Uterus (tissue), 2 donors: ENCODE measurements at regions not wholly inside any gene's neighbourhood (a gene's known extent, or its start where the extent isn't known, plus 50 kb on each side); places are given as distances from the start of the nearest gene placed in this dataset.

ENCODE experiments used
- CTCF ChIP-seq, 4 experiments: fragments of 200-600 bp in 2 of 4; fragments of 450-650 bp in 2 of 4; sonication (generic) in 2 of 4; IDR thresholded peaks; one replicate each; pipeline ENCODE4 v1.5.1; 2016 to 2019; ENCODE audit warnings: antibody characterized with exemption in 4 of 4, mild to moderate bottlenecking in 2 of 4, moderate library complexity in 1 of 4
- POLR2A ChIP-seq, 2 donors: fragments of 450-650 bp; IDR thresholded peaks; one replicate each; pipeline ENCODE4 v1.6.1; 2016; ENCODE audit warnings: antibody characterized with exemption in 2 of 2, mild to moderate bottlenecking in 1 of 2, moderate library complexity in 1 of 2

GRCh38 chr2:136188086-136188485, 70.1 kb upstream of the CXCR4 start:
- TF ChIP-seq CTCF (IDR thresholded peaks at IDR 0.05) (no peak), POLR2A (IDR thresholded peaks at IDR 0.05) (no peak)
